Testis (tissue), 2 donors: ENCODE measurements at regions not wholly inside any gene's neighbourhood (a gene's known extent, or its start where the extent isn't known, plus 50 kb on each side); places are given as distances from the start of the nearest gene placed in this dataset.
"Not testable (repeated sequence)": the region's sequence is repeated elsewhere in the genome, so short reads cannot be mapped to it uniquely, and the experiment has no call there.

Experiments used
- DNase-seq: peaks from one replicate; pipeline ENCODE4 v3.0.0-alpha.2; 2019
- H3K27ac ChIP-seq, 2 donors: fragments of 200-600 bp; sonication (generic); one replicate each; pipeline ENCODE4 v1.5.1; 2019
- H3K27me3 ChIP-seq: fragments of 200-600 bp; sonication (generic); one replicate; pipeline ENCODE4 v1.5.1; 2019
- H3K36me3 ChIP-seq: fragments of 200-600 bp; sonication (generic); one replicate; pipeline ENCODE4 v1.5.1; 2017; ENCODE audit warnings: low read depth; ENCODE audit errors: missing control alignments
- H3K4me1 ChIP-seq: fragments of 200-600 bp; sonication (generic); one replicate; pipeline ENCODE4 v1.5.1; 2019
- H3K4me3 ChIP-seq, 2 donors: fragments of 200-600 bp; sonication (generic); one replicate each; pipeline ENCODE4 v1.5.1; 2017 to 2019
- H3K9me3 ChIP-seq: fragments of 200-600 bp; sonication (generic); one replicate; pipeline ENCODE4 v1.5.1; 2017
- CTCF ChIP-seq, 3 experiments: fragments of 450-650 bp in 2 of 3; fragments of 200-600 bp in 1 of 3; sonication (generic) in 1 of 3; IDR thresholded peaks; one replicate each; pipeline ENCODE4 v1.5.1; 2016 to 2019; ENCODE audit warnings: antibody characterized with exemption in 3 of 3, mild to moderate bottlenecking in 2 of 3, moderate library complexity in 1 of 3
- POLR2A ChIP-seq: fragments of 450-650 bp; IDR thresholded peaks from one replicate; pipeline ENCODE4 v1.6.1; 2017; ENCODE audit warnings: antibody characterized with exemption, mild to moderate bottlenecking, moderate library complexity
- WGBS, 2 donors: methylation state at CpG; one replicate each; pipeline ENCODE4 v1.1.5; 2018; 5-methylcytosine and 5-hydroxymethylcytosine counted together
- intact Hi-C: fragments of 100-400 bp; cut with DNase I; formaldehyde crosslinking; loops from one replicate; pipeline ENCODE4 v1.15.1; 2023; ENCODE audit warnings: low total_unique reads

- no peak overlapping the region for H3K4me3 ChIP-seq
- 48 to 51% methylated on average over 3 of the region's 3 CpGs for WGBS, 2 donors
- H3K36me3 ChIP-seq, result no peaks in the 10 kb centered on the region
- H3K27me3 ChIP-seq, result no peaks in the 10 kb centered on the region
- intact Hi-C loops, result no loop called here
- H3K27ac ChIP-seq, result no peak overlapping the region
- H3K4me1 ChIP-seq, result no peaks in the 10 kb centered on the region
- TF ChIP-seq POLR2A (no peak), CTCF (IDR thresholded peaks at IDR 0.05) (no peak)
- DNase-seq, result no peak
- H3K9me3 ChIP-seq, result no peaks in the 10 kb centered on the region
Measured at GRCh38 chr4:174009686-174010451, 273.6 kb downstream of the FBXO8 start.

GRCh38 chr4:174005422-174005821 is 278.0 kb downstream of the FBXO8 start:
- H3K27me3 ChIP-seq, result no peaks in the 10 kb centered on the region
- H3K27ac ChIP-seq, result no peak overlapping the region
- 56 to 62% methylated on average over 3 of the region's 3 CpGs for WGBS, 2 donors
- no peak overlapping the region for H3K4me3 ChIP-seq
- H3K4me1 ChIP-seq, result no peaks in the 10 kb centered on the region
- DNase-seq, result no peak
- H3K36me3 ChIP-seq, result no peaks in the 10 kb centered on the region
- intact Hi-C loops, result no loop called here
- H3K9me3 ChIP-seq, result no peaks in the 10 kb centered on the region
- TF ChIP-seq CTCF (IDR thresholded peaks at IDR 0.05) (no peak), POLR2A (no peak)

GRCh38 chr4:173998471-173999144 is 284.9 kb downstream of the FBXO8 start:
- intact Hi-C loops, result no loop called here
- no peaks in the 10 kb centered on the region for H3K9me3 ChIP-seq
- no peak for DNase-seq
- H3K27ac ChIP-seq, result no peak overlapping the region
- TF ChIP-seq POLR2A, result no peak
- TF ChIP-seq CTCF (IDR thresholded peaks at IDR 0.05), result no peak
- H3K4me1 ChIP-seq, result no peaks in the 10 kb centered on the region
- H3K4me3 ChIP-seq, result no peak overlapping the region
- no peaks in the 10 kb centered on the region for H3K27me3 ChIP-seq
- 72% methylated on average over 6 of the region's 6 CpGs for WGBS, 2 donors
- no peaks in the 10 kb centered on the region for H3K36me3 ChIP-seq

GRCh38 chr4:173995779-173996178 is 287.7 kb downstream of the FBXO8 start:
- 94 to 96% methylated on average over 4 of the region's 4 CpGs for WGBS, 2 donors
- DNase-seq, H3K9me3 ChIP-seq, H3K27ac ChIP-seq, intact Hi-C loops, H3K4me3 ChIP-seq, H3K4me1 ChIP-seq, H3K27me3 ChIP-seq, H3K36me3 ChIP-seq: not testable (repeated sequence)

GRCh38 chr4:173991814-173992213 is 291.7 kb downstream of the FBXO8 start:
- no peaks in the 10 kb centered on the region for H3K27me3 ChIP-seq
- no peaks in the 10 kb centered on the region for H3K9me3 ChIP-seq
- peak overlapping the region in 1 of 2 donors; percentile 57 for H3K27ac ChIP-seq
- intact Hi-C loops, result no loop called here
- H3K4me3 ChIP-seq, result no peak overlapping the region
- WGBS, 2 donors, result 54 to 58% methylated on average over 3 of the region's 3 CpGs
- H3K36me3 ChIP-seq, result no peaks in the 10 kb centered on the region
- DNase-seq, result no peak
- peaks cover 10% of the 10 kb centered on the region for H3K4me1 ChIP-seq
- TF ChIP-seq CTCF (IDR thresholded peaks at IDR 0.05) (no peak), POLR2A (no peak)
